ENCODE measurements at regions not wholly inside any gene's neighbourhood (a gene's known extent, or its start where the extent isn't known, plus 50 kb on each side); places are given as distances from the start of the nearest gene placed in this dataset.
"Not testable (repeated sequence)": the region's sequence is repeated elsewhere in the genome, so short reads cannot be mapped to it uniquely, and the experiment has no call there.

DNA sequence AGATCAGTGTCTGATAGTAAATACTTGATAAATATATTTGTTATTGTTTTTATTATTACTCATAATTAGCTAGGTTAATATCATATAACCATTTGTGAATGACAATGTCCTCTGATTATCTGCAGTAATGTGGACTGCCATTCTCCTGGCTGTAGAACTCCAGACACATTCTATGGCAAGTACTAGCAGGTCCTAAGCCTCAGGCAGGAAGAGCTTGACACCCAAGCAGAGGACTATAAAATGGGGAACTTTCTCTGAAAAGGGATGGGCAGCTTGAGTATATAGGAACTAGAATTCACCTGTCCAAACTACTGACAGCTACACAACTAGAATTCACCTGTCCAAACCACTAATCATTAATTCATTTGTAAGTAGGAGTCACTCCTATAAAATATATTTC lies 649.4 kb downstream of the CPS1 start:
- H3K9ac ChIP-seq = no peak overlapping the region
- Mint-ChIP-seq H3K27me3 (ENCODE audit: insufficient read depth, low read depth) (no peaks in the 10 kb centered on the region), H3K4me1 (no peaks in the 10 kb centered on the region), H3K4me3 (no peak overlapping the region), H3K9me3 (no peaks in the 10 kb centered on the region), H3K36me3 (no peaks in the 10 kb centered on the region), H3K27ac (no peak overlapping the region)
- no peaks in the 10 kb centered on the region for H3K27me3 ChIP-seq
- H3F3A ChIP-seq (ENCODE audit: low read depth) = no peaks in the 10 kb centered on the region
- H3K27ac ChIP-seq = no peak overlapping the region
- no peaks in the 10 kb centered on the region for H4K20me1 ChIP-seq (ENCODE audit: low read depth)
- no peaks in the 10 kb centered on the region for H3K9me3 ChIP-seq (ENCODE audit: low read depth)
- no peaks in the 10 kb centered on the region for H3K79me2 ChIP-seq (ENCODE audit: low read depth)
- peaks cover 6% of the 10 kb centered on the region for H3K4me1 ChIP-seq
- no peak overlapping the region for H3K4me2 ChIP-seq
- TF ChIP-seq EZH2phosphoT487 (IDR thresholded peaks at IDR 0.05) (no peak), EZH2 (IDR thresholded peaks at IDR 0.05) (no peak)
- TF ChIP-seq, protein P1, sequence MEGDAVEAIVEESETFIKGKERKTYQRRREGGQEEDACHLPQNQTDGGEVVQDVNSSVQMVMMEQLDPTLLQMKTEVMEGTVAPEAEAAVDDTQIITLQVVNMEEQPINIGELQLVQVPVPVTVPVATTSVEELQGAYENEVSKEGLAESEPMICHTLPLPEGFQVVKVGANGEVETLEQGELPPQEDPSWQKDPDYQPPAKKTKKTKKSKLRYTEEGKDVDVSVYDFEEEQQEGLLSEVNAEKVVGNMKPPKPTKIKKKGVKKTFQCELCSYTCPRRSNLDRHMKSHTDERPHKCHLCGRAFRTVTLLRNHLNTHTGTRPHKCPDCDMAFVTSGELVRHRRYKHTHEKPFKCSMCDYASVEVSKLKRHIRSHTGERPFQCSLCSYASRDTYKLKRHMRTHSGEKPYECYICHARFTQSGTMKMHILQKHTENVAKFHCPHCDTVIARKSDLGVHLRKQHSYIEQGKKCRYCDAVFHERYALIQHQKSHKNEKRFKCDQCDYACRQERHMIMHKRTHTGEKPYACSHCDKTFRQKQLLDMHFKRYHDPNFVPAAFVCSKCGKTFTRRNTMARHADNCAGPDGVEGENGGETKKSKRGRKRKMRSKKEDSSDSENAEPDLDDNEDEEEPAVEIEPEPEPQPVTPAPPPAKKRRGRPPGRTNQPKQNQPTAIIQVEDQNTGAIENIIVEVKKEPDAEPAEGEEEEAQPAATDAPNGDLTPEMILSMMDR (IDR thresholded peaks at IDR 0.05) = no peak
- no peak overlapping the region for H3K4me3 ChIP-seq
- no peaks in the 10 kb centered on the region for H3K36me3 ChIP-seq
- no peak for DNase-seq (ENCODE audit: low spot score)
- no peak overlapping the region for H2AFZ ChIP-seq (replicated peaks)

- H2AFZ ChIP-seq (replicated peaks) = no peak overlapping the region
- H3K27ac ChIP-seq = no peak overlapping the region
- H4K20me1 ChIP-seq (ENCODE audit: low read depth) = no peaks in the 10 kb centered on the region
- H3K79me2 ChIP-seq (ENCODE audit: low read depth) = no peaks in the 10 kb centered on the region
- TF ChIP-seq, protein P1 (IDR thresholded peaks at IDR 0.05) = peak; percentile 58
- TF ChIP-seq EZH2phosphoT487 (IDR thresholded peaks at IDR 0.05) = no peak
- TF ChIP-seq EZH2 (IDR thresholded peaks at IDR 0.05) = no peak
- H3K4me1 Mint-ChIP-seq = no peaks in the 10 kb centered on the region
- H3K9me3 ChIP-seq (ENCODE audit: low read depth) = no peaks in the 10 kb centered on the region
- no peak overlapping the region for H3K4me3 Mint-ChIP-seq
- no peaks in the 10 kb centered on the region for H3K36me3 ChIP-seq
- no peaks in the 10 kb centered on the region for H3K4me1 ChIP-seq
- H3K4me3 ChIP-seq = no peak overlapping the region
- no peaks in the 10 kb centered on the region for H3F3A ChIP-seq (ENCODE audit: low read depth)
- H3K27me3 Mint-ChIP-seq (ENCODE audit: insufficient read depth, low read depth) = peaks cover 2% of the 10 kb centered on the region
- H3K9ac ChIP-seq = no peak overlapping the region
- no peaks in the 10 kb centered on the region for H3K27me3 ChIP-seq
- peak; percentile 20 for DNase-seq (ENCODE audit: low spot score)
- peaks cover 22% of the 10 kb centered on the region for H3K9me3 Mint-ChIP-seq
- no peak overlapping the region for H3K4me2 ChIP-seq
- H3K36me3 Mint-ChIP-seq = peaks cover 5% of the 10 kb centered on the region
- H3K27ac Mint-ChIP-seq = no peak overlapping the region
These were observed 659.8 kb downstream of the CPS1 start for GRCh38 chr2:211216221-211216620.

GRCh38 chr2:211219548-211219947 lies 663.1 kb downstream of the CPS1 start:
- H4K20me1 ChIP-seq (ENCODE audit: low read depth); H3K9me3 ChIP-seq (ENCODE audit: low read depth); H3K4me2 ChIP-seq; H3K27me3 Mint-ChIP-seq (ENCODE audit: insufficient read depth, low read depth); H3K27ac ChIP-seq; H3K79me2 ChIP-seq (ENCODE audit: low read depth); H3K4me1 ChIP-seq; H3K36me3 ChIP-seq; H3K27me3 ChIP-seq; H3K27ac Mint-ChIP-seq; H2AFZ ChIP-seq (replicated peaks); H3K4me3 ChIP-seq; DNase-seq (ENCODE audit: low spot score); H3K36me3 Mint-ChIP-seq; H3K4me1 Mint-ChIP-seq; H3K9ac ChIP-seq; H3K4me3 Mint-ChIP-seq; H3F3A ChIP-seq (ENCODE audit: low read depth): not testable (repeated sequence)
- H3K9me3 Mint-ChIP-seq = peaks cover 26% of the 10 kb centered on the region

GRCh38 chr2:211225784-211226183 lies 669.4 kb downstream of the CPS1 start:
- H3F3A ChIP-seq (ENCODE audit: low read depth) = no peaks in the 10 kb centered on the region
- no peaks in the 10 kb centered on the region for H3K36me3 ChIP-seq
- no peak overlapping the region for H3K9ac ChIP-seq
- Mint-ChIP-seq H3K27ac (no peak overlapping the region), H3K27me3 (ENCODE audit: insufficient read depth, low read depth) (peaks cover 2% of the 10 kb centered on the region), H3K36me3 (no peaks in the 10 kb centered on the region), H3K4me1 (no peaks in the 10 kb centered on the region), H3K4me3 (no peak overlapping the region), H3K9me3 (peaks cover 9% of the 10 kb centered on the region)
- H3K9me3 ChIP-seq (ENCODE audit: low read depth) = no peaks in the 10 kb centered on the region
- no peaks in the 10 kb centered on the region for H3K79me2 ChIP-seq (ENCODE audit: low read depth)
- TF ChIP-seq EZH2phosphoT487 (IDR thresholded peaks at IDR 0.05) (no peak), EZH2 (IDR thresholded peaks at IDR 0.05) (no peak)
- TF ChIP-seq, protein P1 (IDR thresholded peaks at IDR 0.05) = no peak
- no peak overlapping the region for H3K27ac ChIP-seq
- H3K4me3 ChIP-seq = no peak overlapping the region
- no peaks in the 10 kb centered on the region for H3K4me1 ChIP-seq
- H3K4me2 ChIP-seq = no peak overlapping the region
- DNase-seq (ENCODE audit: low spot score) = no peak
- H3K27me3 ChIP-seq = no peaks in the 10 kb centered on the region
- no peaks in the 10 kb centered on the region for H4K20me1 ChIP-seq (ENCODE audit: low read depth)
- H2AFZ ChIP-seq (replicated peaks) = no peak overlapping the region
